ENCODE measurements at regions not wholly inside any gene's neighbourhood (a gene's known extent, or its start where the extent isn't known, plus 50 kb on each side); places are given as distances from the start of the nearest gene placed in this dataset.
"Not testable (repeated sequence)": the region's sequence is repeated elsewhere in the genome, so short reads cannot be mapped to it uniquely, and the experiment has no call there.

- no peaks in the 10 kb centered on the region for H3K4me1 ChIP-seq (ENCODE audit: control insufficient read depth in 3 of 3, insufficient read depth in 3 of 3, low read length in 3 of 3)
- H3K36me3 ChIP-seq (ENCODE audit: control insufficient read depth in 3 of 3, insufficient read depth in 3 of 3, low read length in 3 of 3) = no peaks in the 10 kb centered on the region
- H3K9me3 ChIP-seq (ENCODE audit: control insufficient read depth in 3 of 3, low read length in 3 of 3) = no peaks in the 10 kb centered on the region
- no peak overlapping the region for H3K9ac ChIP-seq (ENCODE audit: low read depth in 1 of 3, low read length in 3 of 3)
- H3K27me3 ChIP-seq (ENCODE audit: control insufficient read depth in 3 of 3, insufficient read depth in 3 of 3, low read length in 3 of 3) = no peaks in the 10 kb centered on the region
- H3K4me3 ChIP-seq (ENCODE audit: low read length in 3 of 3) = no peak overlapping the region
- H3K27ac ChIP-seq (ENCODE audit: low read depth, low read length) = no peak overlapping the region
These were observed 312.3 kb upstream of the RIOK2 start for GRCh38 chr5:97495301-97495700.

GRCh38 chr5:97496037-97496436, 313.0 kb upstream of the RIOK2 start:
- no peaks in the 10 kb centered on the region for H3K36me3 ChIP-seq (ENCODE audit: control insufficient read depth in 3 of 3, insufficient read depth in 3 of 3, low read length in 3 of 3)
- H3K4me3 ChIP-seq (ENCODE audit: low read length in 3 of 3) = no peak overlapping the region
- no peaks in the 10 kb centered on the region for H3K9me3 ChIP-seq (ENCODE audit: control insufficient read depth in 3 of 3, low read length in 3 of 3)
- H3K4me1 ChIP-seq (ENCODE audit: control insufficient read depth in 3 of 3, insufficient read depth in 3 of 3, low read length in 3 of 3) = no peaks in the 10 kb centered on the region
- H3K27ac ChIP-seq (ENCODE audit: low read depth, low read length) = no peak overlapping the region
- no peak overlapping the region for H3K9ac ChIP-seq (ENCODE audit: low read depth in 1 of 3, low read length in 3 of 3)
- H3K27me3 ChIP-seq (ENCODE audit: control insufficient read depth in 3 of 3, insufficient read depth in 3 of 3, low read length in 3 of 3) = no peaks in the 10 kb centered on the region

GRCh38 chr5:97498657-97499056, 315.6 kb upstream of the RIOK2 start:
- no peak overlapping the region for H3K9ac ChIP-seq (ENCODE audit: low read depth in 1 of 3, low read length in 3 of 3)
- H3K27ac ChIP-seq (ENCODE audit: low read depth, low read length) = no peak overlapping the region
- H3K9me3 ChIP-seq (ENCODE audit: control insufficient read depth in 3 of 3, low read length in 3 of 3) = no peaks in the 10 kb centered on the region
- H3K4me3 ChIP-seq (ENCODE audit: low read length in 3 of 3) = no peak overlapping the region
- no peaks in the 10 kb centered on the region for H3K4me1 ChIP-seq (ENCODE audit: control insufficient read depth in 3 of 3, insufficient read depth in 3 of 3, low read length in 3 of 3)
- no peaks in the 10 kb centered on the region for H3K27me3 ChIP-seq (ENCODE audit: control insufficient read depth in 3 of 3, insufficient read depth in 3 of 3, low read length in 3 of 3)
- no peaks in the 10 kb centered on the region for H3K36me3 ChIP-seq (ENCODE audit: control insufficient read depth in 3 of 3, insufficient read depth in 3 of 3, low read length in 3 of 3)

GRCh38 chr5:97499605-97500004, 316.6 kb upstream of the RIOK2 start:
- Histone ChIP-seq H3K36me3 (ENCODE audit: control insufficient read depth in 3 of 3, insufficient read depth in 3 of 3, low read length in 3 of 3) (no peaks in the 10 kb centered on the region), H3K4me1 (ENCODE audit: control insufficient read depth in 3 of 3, insufficient read depth in 3 of 3, low read length in 3 of 3) (no peaks in the 10 kb centered on the region), H3K9me3 (ENCODE audit: control insufficient read depth in 3 of 3, low read length in 3 of 3) (no peaks in the 10 kb centered on the region), H3K27ac (ENCODE audit: low read depth, low read length) (no peak overlapping the region), H3K4me3 (ENCODE audit: low read length in 3 of 3) (no peak overlapping the region), H3K27me3 (ENCODE audit: control insufficient read depth in 3 of 3, insufficient read depth in 3 of 3, low read length in 3 of 3) (no peaks in the 10 kb centered on the region), H3K9ac (ENCODE audit: low read depth in 1 of 3, low read length in 3 of 3) (no peak overlapping the region)

GRCh38 chr5:97501286-97501964, 318.4 kb upstream of the RIOK2 start:
- Histone ChIP-seq H3K4me1 (ENCODE audit: control insufficient read depth in 3 of 3, insufficient read depth in 3 of 3, low read length in 3 of 3) (no peaks in the 10 kb centered on the region), H3K27ac (ENCODE audit: low read depth, low read length) (no peak overlapping the region), H3K27me3 (ENCODE audit: control insufficient read depth in 3 of 3, insufficient read depth in 3 of 3, low read length in 3 of 3) (no peaks in the 10 kb centered on the region), H3K36me3 (ENCODE audit: control insufficient read depth in 3 of 3, insufficient read depth in 3 of 3, low read length in 3 of 3) (no peaks in the 10 kb centered on the region), H3K9ac (ENCODE audit: low read depth in 1 of 3, low read length in 3 of 3) (no peak overlapping the region), H3K9me3 (ENCODE audit: control insufficient read depth in 3 of 3, low read length in 3 of 3) (no peaks in the 10 kb centered on the region), H3K4me3 (ENCODE audit: low read length in 3 of 3) (no peak overlapping the region)

- Histone ChIP-seq H3K9ac (ENCODE audit: low read depth in 1 of 3, low read length in 3 of 3) (no peak overlapping the region), H3K9me3 (ENCODE audit: control insufficient read depth in 3 of 3, low read length in 3 of 3) (no peaks in the 10 kb centered on the region), H3K27ac (ENCODE audit: low read depth, low read length) (no peak overlapping the region), H3K4me1 (ENCODE audit: control insufficient read depth in 3 of 3, insufficient read depth in 3 of 3, low read length in 3 of 3) (no peaks in the 10 kb centered on the region), H3K4me3 (ENCODE audit: low read length in 3 of 3) (no peak overlapping the region), H3K27me3 (ENCODE audit: control insufficient read depth in 3 of 3, insufficient read depth in 3 of 3, low read length in 3 of 3) (no peaks in the 10 kb centered on the region), H3K36me3 (ENCODE audit: control insufficient read depth in 3 of 3, insufficient read depth in 3 of 3, low read length in 3 of 3) (no peaks in the 10 kb centered on the region)
These were observed 318.9 kb upstream of the RIOK2 start for GRCh38 chr5:97501965-97502305.

- H3K4me3 ChIP-seq (ENCODE audit: low read length in 3 of 3) = no peak overlapping the region
- no peaks in the 10 kb centered on the region for H3K36me3 ChIP-seq (ENCODE audit: control insufficient read depth in 3 of 3, insufficient read depth in 3 of 3, low read length in 3 of 3)
- H3K4me1 ChIP-seq (ENCODE audit: control insufficient read depth in 3 of 3, insufficient read depth in 3 of 3, low read length in 3 of 3) = no peaks in the 10 kb centered on the region
- H3K27me3 ChIP-seq (ENCODE audit: control insufficient read depth in 3 of 3, insufficient read depth in 3 of 3, low read length in 3 of 3) = no peaks in the 10 kb centered on the region
- H3K9me3 ChIP-seq (ENCODE audit: control insufficient read depth in 3 of 3, low read length in 3 of 3) = no peaks in the 10 kb centered on the region
- no peak overlapping the region for H3K27ac ChIP-seq (ENCODE audit: low read depth, low read length)
- no peak overlapping the region for H3K9ac ChIP-seq (ENCODE audit: low read depth in 1 of 3, low read length in 3 of 3)
These were observed 325.8 kb upstream of the RIOK2 start for GRCh38 chr5:97508864-97509263.

GRCh38 chr5:97519565-97519964, 336.5 kb upstream of the RIOK2 start:
- not testable (repeated sequence) for H3K9ac ChIP-seq (ENCODE audit: low read depth in 1 of 3, low read length in 3 of 3); H3K27ac ChIP-seq (ENCODE audit: low read depth, low read length); H3K4me3 ChIP-seq (ENCODE audit: low read length in 3 of 3); H3K4me1 ChIP-seq (ENCODE audit: control insufficient read depth in 3 of 3, insufficient read depth in 3 of 3, low read length in 3 of 3); H3K27me3 ChIP-seq (ENCODE audit: control insufficient read depth in 3 of 3, insufficient read depth in 3 of 3, low read length in 3 of 3); H3K9me3 ChIP-seq (ENCODE audit: control insufficient read depth in 3 of 3, low read length in 3 of 3); H3K36me3 ChIP-seq (ENCODE audit: control insufficient read depth in 3 of 3, insufficient read depth in 3 of 3, low read length in 3 of 3)

- not testable (repeated sequence) for H3K36me3 ChIP-seq (ENCODE audit: control insufficient read depth in 3 of 3, insufficient read depth in 3 of 3, low read length in 3 of 3); H3K9me3 ChIP-seq (ENCODE audit: control insufficient read depth in 3 of 3, low read length in 3 of 3); H3K9ac ChIP-seq (ENCODE audit: low read depth in 1 of 3, low read length in 3 of 3); H3K27me3 ChIP-seq (ENCODE audit: control insufficient read depth in 3 of 3, insufficient read depth in 3 of 3, low read length in 3 of 3); H3K4me1 ChIP-seq (ENCODE audit: control insufficient read depth in 3 of 3, insufficient read depth in 3 of 3, low read length in 3 of 3); H3K4me3 ChIP-seq (ENCODE audit: low read length in 3 of 3); H3K27ac ChIP-seq (ENCODE audit: low read depth, low read length)
These were observed 340.3 kb upstream of the RIOK2 start for GRCh38 chr5:97523336-97523735.

- no peaks in the 10 kb centered on the region for H3K4me1 ChIP-seq (ENCODE audit: control insufficient read depth in 3 of 3, insufficient read depth in 3 of 3, low read length in 3 of 3)
- no peaks in the 10 kb centered on the region for H3K36me3 ChIP-seq (ENCODE audit: control insufficient read depth in 3 of 3, insufficient read depth in 3 of 3, low read length in 3 of 3)
These were observed 342.7 kb upstream of the RIOK2 start for GRCh38 chr5:97525780-97526179.

GRCh38 chr5:97528941-97529340, 345.9 kb upstream of the RIOK2 start:
- Histone ChIP-seq H3K9ac (ENCODE audit: low read depth in 1 of 3, low read length in 3 of 3) (no peak overlapping the region), H3K4me3 (ENCODE audit: low read length in 3 of 3) (no peak overlapping the region), H3K4me1 (ENCODE audit: control insufficient read depth in 3 of 3, insufficient read depth in 3 of 3, low read length in 3 of 3) (no peaks in the 10 kb centered on the region), H3K36me3 (ENCODE audit: control insufficient read depth in 3 of 3, insufficient read depth in 3 of 3, low read length in 3 of 3) (no peaks in the 10 kb centered on the region), H3K27ac (ENCODE audit: low read depth, low read length) (no peak overlapping the region), H3K27me3 (ENCODE audit: control insufficient read depth in 3 of 3, insufficient read depth in 3 of 3, low read length in 3 of 3) (no peaks in the 10 kb centered on the region), H3K9me3 (ENCODE audit: control insufficient read depth in 3 of 3, low read length in 3 of 3) (no peaks in the 10 kb centered on the region)

More at GRCh38 chr5:97525780-97526179, 342.7 kb upstream of the RIOK2 start:
- Histone ChIP-seq H3K9me3 (ENCODE audit: control insufficient read depth in 3 of 3, low read length in 3 of 3) (no peaks in the 10 kb centered on the region), H3K27me3 (ENCODE audit: control insufficient read depth in 3 of 3, insufficient read depth in 3 of 3, low read length in 3 of 3) (no peaks in the 10 kb centered on the region), H3K4me3 (ENCODE audit: low read length in 3 of 3) (no peak overlapping the region), H3K27ac (ENCODE audit: low read depth, low read length) (no peak overlapping the region), H3K9ac (ENCODE audit: low read depth in 1 of 3, low read length in 3 of 3) (no peak overlapping the region)

All from skeletal muscle tissue (tissue), 3 donors.